ENCODE measurements at regions not wholly inside any gene's neighbourhood (a gene's known extent, or its start where the extent isn't known, plus 50 kb on each side); places are given as distances from the start of the nearest gene placed in this dataset.

GRCh38 chr10:36248304-36248981 is 606.3 kb upstream of the FZD8 start:
- Histone ChIP-seq H3K27ac (peak overlapping the region in 2 of 4 donors; percentile 46 to 47), H3K27me3 (no peaks in the 10 kb centered on the region), H3K9me3 (no peaks in the 10 kb centered on the region), H3K4me1 (peaks cover 0 to 19% (median 0%) of the 10 kb centered on the region in 4 donors), H3K4me3 (no peak overlapping the region), H3K36me3 (no peaks in the 10 kb centered on the region)
- TF ChIP-seq, protein P1, sequence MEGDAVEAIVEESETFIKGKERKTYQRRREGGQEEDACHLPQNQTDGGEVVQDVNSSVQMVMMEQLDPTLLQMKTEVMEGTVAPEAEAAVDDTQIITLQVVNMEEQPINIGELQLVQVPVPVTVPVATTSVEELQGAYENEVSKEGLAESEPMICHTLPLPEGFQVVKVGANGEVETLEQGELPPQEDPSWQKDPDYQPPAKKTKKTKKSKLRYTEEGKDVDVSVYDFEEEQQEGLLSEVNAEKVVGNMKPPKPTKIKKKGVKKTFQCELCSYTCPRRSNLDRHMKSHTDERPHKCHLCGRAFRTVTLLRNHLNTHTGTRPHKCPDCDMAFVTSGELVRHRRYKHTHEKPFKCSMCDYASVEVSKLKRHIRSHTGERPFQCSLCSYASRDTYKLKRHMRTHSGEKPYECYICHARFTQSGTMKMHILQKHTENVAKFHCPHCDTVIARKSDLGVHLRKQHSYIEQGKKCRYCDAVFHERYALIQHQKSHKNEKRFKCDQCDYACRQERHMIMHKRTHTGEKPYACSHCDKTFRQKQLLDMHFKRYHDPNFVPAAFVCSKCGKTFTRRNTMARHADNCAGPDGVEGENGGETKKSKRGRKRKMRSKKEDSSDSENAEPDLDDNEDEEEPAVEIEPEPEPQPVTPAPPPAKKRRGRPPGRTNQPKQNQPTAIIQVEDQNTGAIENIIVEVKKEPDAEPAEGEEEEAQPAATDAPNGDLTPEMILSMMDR (IDR thresholded peaks at IDR 0.05): no peak
- TF ChIP-seq POLR2A (IDR thresholded peaks at IDR 0.05) (no peak), EP300 (IDR thresholded peaks at IDR 0.05) (peak in 1 of 2 donors; percentile 60)
- DNase-seq (ENCODE audit: low spot score in 2 of 2): no peak
- WGBS, 2 donors: 63 to 75% methylated on average over 5 of the region's 5 CpGs

DNA sequence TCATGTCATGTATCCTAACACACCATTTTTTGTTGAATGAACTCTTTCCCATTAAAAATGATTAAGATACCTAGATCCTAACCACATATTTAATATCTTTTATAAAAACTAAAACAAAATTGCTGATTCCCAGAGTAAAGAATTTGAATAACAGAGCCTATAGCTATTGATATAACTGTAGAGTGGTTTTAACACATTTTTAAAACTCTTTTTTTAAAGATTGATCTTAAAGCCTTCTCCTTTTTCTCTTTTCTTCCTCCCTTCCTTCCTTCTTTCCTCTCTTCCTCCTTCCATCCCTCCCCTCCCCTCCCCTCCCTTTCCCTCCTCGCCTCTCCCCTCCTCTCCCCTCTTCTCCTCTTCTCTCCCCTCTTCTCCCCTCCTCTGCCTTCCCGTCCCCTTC is 605.4 kb upstream of the FZD8 start:
- H3K36me3 ChIP-seq: no peaks in the 10 kb centered on the region
- no peaks in the 10 kb centered on the region for H3K9me3 ChIP-seq
- TF ChIP-seq POLR2A (IDR thresholded peaks at IDR 0.05): no peak
- TF ChIP-seq EP300 (IDR thresholded peaks at IDR 0.05): no peak
- TF ChIP-seq, protein P1 (IDR thresholded peaks at IDR 0.05): no peak
- H3K4me3 ChIP-seq: no peak overlapping the region
- DNase-seq (ENCODE audit: low spot score in 2 of 2): no peak
- peak overlapping the region in 1 of 4 donors; percentile 36 for H3K27ac ChIP-seq
- H3K4me1 ChIP-seq: peaks cover 0 to 19% (median 0%) of the 10 kb centered on the region in 4 donors
- H3K27me3 ChIP-seq: no peaks in the 10 kb centered on the region
- WGBS, 2 donors: 91 to 95% methylated on average over 2 of the region's 2 CpGs

GRCh38 chr10:36236931-36237330 is 594.8 kb upstream of the FZD8 start:
- H3K27ac ChIP-seq: no peak overlapping the region
- no peaks in the 10 kb centered on the region for H3K36me3 ChIP-seq
- H3K9me3 ChIP-seq: peaks cover 0 to 5% (median 0%) of the 10 kb centered on the region in 4 donors
- no peaks in the 10 kb centered on the region for H3K27me3 ChIP-seq
- no peak for DNase-seq (ENCODE audit: low spot score in 2 of 2)
- WGBS, 2 donors: 84 to 90% methylated on average over 2 of the region's 2 CpGs
- H3K4me3 ChIP-seq: no peak overlapping the region
- no peaks in the 10 kb centered on the region for H3K4me1 ChIP-seq
- TF ChIP-seq EP300 (IDR thresholded peaks at IDR 0.05) (no peak), POLR2A (IDR thresholded peaks at IDR 0.05) (no peak)
- TF ChIP-seq, protein P1 (IDR thresholded peaks at IDR 0.05): no peak

DNA sequence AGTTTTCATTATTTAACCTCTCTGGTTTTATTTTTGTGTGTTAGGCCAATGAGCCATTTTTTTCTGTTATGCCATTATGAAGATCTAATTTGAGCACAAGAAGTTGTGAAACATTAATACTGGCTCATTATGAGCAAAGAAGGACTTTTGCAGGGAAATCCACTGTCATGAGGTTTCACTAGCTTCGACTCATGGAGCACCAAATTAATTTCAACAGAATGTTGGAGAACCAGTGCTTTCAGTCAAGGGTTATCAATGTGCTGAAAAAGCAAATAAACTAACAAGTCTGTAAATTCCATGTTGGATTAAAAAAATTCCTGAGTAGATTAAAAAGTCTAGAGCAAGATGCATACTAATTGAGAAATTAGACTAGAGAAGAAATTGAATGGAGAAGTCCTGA is 594.2 kb upstream of the FZD8 start:
- H3K27me3 ChIP-seq: no peaks in the 10 kb centered on the region
- H3K4me1 ChIP-seq: no peaks in the 10 kb centered on the region
- WGBS, 2 donors: 67 to 71% methylated on average over 1 of the region's 1 CpG
- H3K4me3 ChIP-seq: no peak overlapping the region
- H3K36me3 ChIP-seq: no peaks in the 10 kb centered on the region
- TF ChIP-seq, protein P1 (IDR thresholded peaks at IDR 0.05): no peak
- TF ChIP-seq POLR2A (IDR thresholded peaks at IDR 0.05): no peak
- no peak for TF ChIP-seq EP300 (IDR thresholded peaks at IDR 0.05)
- no peak for DNase-seq (ENCODE audit: low spot score in 2 of 2)
- no peak overlapping the region for H3K27ac ChIP-seq
- H3K9me3 ChIP-seq: peaks cover 0 to 5% (median 0%) of the 10 kb centered on the region in 4 donors

- TF ChIP-seq POLR2A (IDR thresholded peaks at IDR 0.05) (no peak), EP300 (IDR thresholded peaks at IDR 0.05) (no peak)
- TF ChIP-seq, protein P1 (IDR thresholded peaks at IDR 0.05): no peak
- no peaks in the 10 kb centered on the region for H3K9me3 ChIP-seq
- 75 to 78% methylated on average over 3 of the region's 3 CpGs for WGBS, 2 donors
- H3K36me3 ChIP-seq: no peaks in the 10 kb centered on the region
- H3K4me3 ChIP-seq: no peak overlapping the region
- no peak overlapping the region for H3K27ac ChIP-seq
- no peaks in the 10 kb centered on the region for H3K27me3 ChIP-seq
- DNase-seq (ENCODE audit: low spot score in 2 of 2): no peak
- H3K4me1 ChIP-seq: no peaks in the 10 kb centered on the region
Observed at GRCh38 chr10:36232935-36233334, 590.8 kb upstream of the FZD8 start.
